ENCODE measurements at regions not wholly inside any gene's neighbourhood (a gene's known extent, or its start where the extent isn't known, plus 50 kb on each side); places are given as distances from the start of the nearest gene placed in this dataset.

GRCh38 chr7:23967949-23968599, 258.1 kb downstream of the STK31 start:
- no peak for DNase-seq (ENCODE audit: low spot score)
- POLR2A ChIA-PET (ENCODE audit: low non-redundant PET) = no interaction called here
- H3K27ac ChIP-seq = no peak overlapping the region
- CTCF ChIA-PET = no interaction called here
- TF ChIP-seq CTCF (conservative IDR thresholded peaks at IDR 0.05; ENCODE audit: low read depth) = no peak

- DNase-seq (ENCODE audit: low spot score) = no peak
- ChIA-PET POLR2A (ENCODE audit: low non-redundant PET) (no interaction called here), CTCF (interaction anchor here (0.7 kb wide), 1 partner anchor 40 kb away, joined by 4 read pairs; no protein-coding TSS in a partner anchor)
- no peak for TF ChIP-seq CTCF (conservative IDR thresholded peaks at IDR 0.05; ENCODE audit: low read depth)
- H3K27ac ChIP-seq = no peak overlapping the region
These were observed 258.8 kb downstream of the STK31 start for GRCh38 chr7:23968791-23969190.

GRCh38 chr7:23969443-23969842, 259.4 kb downstream of the STK31 start:
- no peak for DNase-seq (ENCODE audit: low spot score)
- no peak for TF ChIP-seq CTCF (conservative IDR thresholded peaks at IDR 0.05; ENCODE audit: low read depth)
- ChIA-PET CTCF (interaction anchor here (0.7 kb wide), 2 partner anchors 40 to 362 kb away, joined by 4 read pairs; no protein-coding TSS in a partner anchor), POLR2A (ENCODE audit: low non-redundant PET) (no interaction called here)
- H3K27ac ChIP-seq = no peak overlapping the region

GRCh38 chr7:23970193-23970592, 260.2 kb downstream of the STK31 start:
- CTCF ChIA-PET = interaction anchor here (0.6 to 0.7 kb wide), 2 partner anchors 42 to 185 kb away, joined by 3 to 6 read pairs; no protein-coding TSS in a partner anchor

GRCh38 chr7:23971031-23971430, 261.0 kb downstream of the STK31 start:
- no peak for DNase-seq (ENCODE audit: low spot score)
- CTCF ChIA-PET = interaction anchor here (0.7 kb wide), 1 partner anchor 41 kb away, joined by 6 read pairs; no protein-coding TSS in a partner anchor
- TF ChIP-seq CTCF (conservative IDR thresholded peaks at IDR 0.05; ENCODE audit: low read depth) = no peak
- POLR2A ChIA-PET (ENCODE audit: low non-redundant PET) = no interaction called here
- no peak overlapping the region for H3K27ac ChIP-seq

More at GRCh38 chr7:23970193-23970592, 260.2 kb downstream of the STK31 start:
- no peak for DNase-seq (ENCODE audit: low spot score)
- H3K27ac ChIP-seq = no peak overlapping the region
- TF ChIP-seq CTCF (conservative IDR thresholded peaks at IDR 0.05; ENCODE audit: low read depth) = no peak
- POLR2A ChIA-PET (ENCODE audit: low non-redundant PET) = no interaction called here

GRCh38 chr7:23972057-23972456, 262.0 kb downstream of the STK31 start:
- no peak for TF ChIP-seq CTCF (conservative IDR thresholded peaks at IDR 0.05; ENCODE audit: low read depth)
- H3K27ac ChIP-seq = no peak overlapping the region
- no peak for DNase-seq (ENCODE audit: low spot score)
- ChIA-PET CTCF (no interaction called here), POLR2A (ENCODE audit: low non-redundant PET) (no interaction called here)
